IPS-18c (cell line): ENCODE measurements at regions not wholly inside any gene's neighbourhood (a gene's known extent, or its start where the extent isn't known, plus 50 kb on each side); places are given as distances from the start of the nearest gene placed in this dataset.

ENCODE experiments used
- H3K4me3 ChIP-seq: 2 replicates; pipeline ENCODE4 v1.7.0; 2013; ENCODE audit warnings: low read depth, mild to moderate bottlenecking, low read length, moderate library complexity; ENCODE audit not compliant: insufficient read depth
- H3K9me3 ChIP-seq: one replicate; pipeline ENCODE4 v1.6.1; 2013; ENCODE audit warnings: mild to moderate bottlenecking, low read length, moderate library complexity; ENCODE audit not compliant: control insufficient read depth, insufficient read depth

DNA sequence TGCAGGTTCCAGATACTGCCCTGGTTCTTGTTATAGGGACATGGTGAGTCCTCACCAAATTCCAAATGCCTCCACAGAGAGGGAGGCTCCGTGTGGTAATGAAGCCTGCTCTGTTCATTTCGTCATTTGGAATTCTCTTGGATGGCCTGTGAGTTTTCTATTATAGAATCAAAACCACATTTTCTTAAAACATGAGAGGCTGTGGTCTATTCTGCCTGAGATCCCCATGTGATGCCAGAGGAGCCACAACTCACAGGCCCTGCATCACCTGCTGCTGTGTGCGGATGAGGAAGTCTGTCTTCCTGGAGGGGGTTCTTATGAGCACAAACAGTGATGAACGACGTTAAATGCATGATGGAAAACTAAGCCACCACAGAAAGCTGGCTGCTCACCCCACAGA is 264.4 kb downstream of the UQCRFS1 start:
- Histone ChIP-seq H3K9me3 (no peaks in the 10 kb centered on the region), H3K4me3 (no peak overlapping the region)

DNA sequence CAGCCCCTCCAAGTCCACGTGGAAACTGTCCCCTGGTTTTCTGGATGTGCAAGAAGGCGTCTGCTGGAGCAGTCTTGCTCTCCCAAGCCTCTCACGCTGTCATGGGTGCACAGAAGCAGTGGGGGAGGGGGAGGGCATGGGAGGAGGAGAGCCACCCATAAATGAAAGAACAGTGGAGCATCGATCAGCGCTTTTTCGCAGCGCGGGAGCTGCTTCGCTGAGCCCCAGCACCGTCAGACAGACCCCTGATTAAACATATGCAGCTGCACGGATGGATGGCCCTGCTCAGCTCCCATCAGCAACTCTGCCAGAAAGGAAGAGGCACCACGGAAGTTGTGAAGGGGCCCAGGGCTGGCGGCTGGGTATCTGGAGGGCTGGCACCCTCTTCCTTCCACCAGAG is 264.9 kb downstream of the UQCRFS1 start:
- no peaks in the 10 kb centered on the region for H3K9me3 ChIP-seq
- H3K4me3 ChIP-seq, result no peak overlapping the region

DNA sequence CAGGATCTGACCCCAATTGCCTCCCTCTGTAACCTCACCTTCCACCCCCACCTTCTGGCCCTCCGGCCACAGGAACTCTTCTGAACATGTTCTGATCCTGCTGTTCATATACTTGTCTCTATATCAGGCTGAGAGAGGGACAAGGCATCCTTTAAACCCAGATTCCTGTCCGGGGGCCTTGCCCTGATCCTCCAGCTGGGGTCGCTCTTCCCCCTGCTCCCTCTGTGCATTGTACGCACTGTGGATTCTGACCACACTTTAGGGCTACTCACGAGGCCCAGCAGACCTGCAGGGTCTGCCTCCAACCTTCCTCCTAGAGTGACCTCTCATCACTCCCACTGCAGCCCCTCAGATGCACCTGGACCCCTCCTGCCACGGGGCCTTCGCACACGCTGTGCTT is 269.3 kb downstream of the UQCRFS1 start:
- H3K9me3 ChIP-seq, result no peaks in the 10 kb centered on the region
- no peak overlapping the region for H3K4me3 ChIP-seq

DNA sequence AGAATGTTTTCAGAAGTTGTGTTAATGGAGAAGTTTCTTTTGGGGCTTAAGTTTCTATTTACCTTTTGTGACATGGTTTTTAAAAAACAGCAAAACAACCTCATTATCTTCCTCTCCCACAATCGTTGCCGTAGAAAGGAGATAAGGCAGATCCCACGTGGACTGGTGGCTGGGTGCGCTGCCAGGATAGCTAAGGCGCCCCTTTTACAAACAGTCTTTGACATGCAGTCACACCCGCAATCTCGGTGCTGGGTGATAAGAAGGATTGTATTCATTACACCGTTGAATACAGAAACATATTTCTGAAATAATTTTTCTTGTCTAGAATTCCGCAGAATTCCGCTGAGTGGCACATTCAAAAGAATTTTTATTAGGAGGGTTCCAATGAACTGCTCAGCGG is 271.1 kb downstream of the UQCRFS1 start:
- H3K4me3 ChIP-seq, result no peak overlapping the region
- H3K9me3 ChIP-seq, result no peaks in the 10 kb centered on the region

DNA sequence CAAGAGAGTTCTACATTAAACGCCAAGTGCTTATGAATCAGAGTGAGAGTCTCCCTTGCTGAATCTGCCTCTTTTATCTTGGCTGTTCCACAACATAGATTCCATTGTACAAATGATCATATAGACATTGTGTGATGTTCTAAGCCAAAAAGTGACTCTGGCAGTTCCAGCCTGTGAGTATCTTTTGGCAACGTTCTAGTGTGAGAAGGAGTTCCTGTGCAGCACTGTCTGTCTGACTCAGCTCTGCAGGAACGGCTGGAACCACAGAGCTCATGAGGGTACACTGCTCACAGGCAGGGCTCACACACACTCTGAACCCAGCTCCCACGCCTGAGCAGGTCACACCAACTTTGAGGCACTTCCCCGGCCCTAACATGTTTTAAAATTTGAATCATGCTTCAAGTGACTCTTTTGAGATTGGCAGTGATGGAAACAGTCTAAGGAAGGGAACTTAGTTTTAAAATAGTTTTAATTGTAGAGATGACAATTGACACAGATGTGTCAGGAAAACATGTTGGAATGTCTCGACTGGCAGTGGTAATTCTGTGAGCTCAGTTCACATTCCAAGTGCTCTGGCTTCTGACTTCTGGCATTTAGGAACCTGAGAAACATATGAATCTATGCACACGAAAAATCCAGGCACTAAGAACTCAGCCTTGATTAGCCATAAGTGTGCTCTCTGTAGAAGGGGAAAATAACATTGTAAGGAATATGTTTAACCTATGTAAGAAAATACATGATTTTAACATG is 272.0 kb downstream of the UQCRFS1 start:
- no peaks in the 10 kb centered on the region for H3K9me3 ChIP-seq
- H3K4me3 ChIP-seq, result no peak overlapping the region

DNA sequence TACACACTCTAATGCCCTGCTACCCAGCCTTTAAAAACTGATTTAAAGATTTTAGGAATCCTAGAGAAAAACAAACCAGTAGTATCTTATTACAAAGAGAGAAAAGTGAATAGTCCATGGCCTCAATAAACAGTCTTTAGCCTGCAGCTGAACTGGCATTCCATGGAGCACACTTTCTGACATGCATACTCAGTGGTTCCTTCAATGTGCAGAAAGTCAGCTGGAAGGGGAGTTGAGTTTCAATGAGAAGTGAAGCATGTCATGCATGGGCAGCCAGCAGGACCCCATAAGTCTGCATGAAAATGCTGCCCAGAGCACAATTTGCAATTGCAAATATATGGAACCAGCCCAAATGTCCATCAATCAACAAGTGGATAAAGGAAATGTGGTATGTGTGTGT is 273.7 kb downstream of the UQCRFS1 start:
- H3K4me3 ChIP-seq, result no peak overlapping the region

DNA sequence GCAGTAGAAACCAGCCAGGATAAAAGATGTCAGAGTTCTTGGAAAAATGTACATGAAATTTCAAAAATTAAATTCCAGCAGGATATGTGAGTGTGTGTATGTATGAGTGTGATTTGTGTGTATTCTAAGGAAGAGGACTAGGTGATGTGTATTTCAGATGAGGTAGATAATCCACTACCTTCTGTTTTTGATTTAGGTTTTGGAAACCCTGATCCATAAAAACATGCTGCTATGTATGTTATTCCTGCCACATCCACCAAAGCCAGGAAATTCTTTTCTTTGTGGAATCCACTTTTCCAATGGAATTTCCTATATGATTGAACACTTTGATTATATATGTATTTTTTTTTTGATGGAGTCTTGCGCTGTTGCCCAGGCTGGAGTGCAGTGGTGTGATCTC is 276.9 kb downstream of the UQCRFS1 start:
- Histone ChIP-seq H3K9me3 (no peaks in the 10 kb centered on the region), H3K4me3 (no peak overlapping the region)

More for the DNA sequence above, 273.7 kb downstream of the UQCRFS1 start:
- H3K9me3 ChIP-seq, result no peaks in the 10 kb centered on the region

DNA sequence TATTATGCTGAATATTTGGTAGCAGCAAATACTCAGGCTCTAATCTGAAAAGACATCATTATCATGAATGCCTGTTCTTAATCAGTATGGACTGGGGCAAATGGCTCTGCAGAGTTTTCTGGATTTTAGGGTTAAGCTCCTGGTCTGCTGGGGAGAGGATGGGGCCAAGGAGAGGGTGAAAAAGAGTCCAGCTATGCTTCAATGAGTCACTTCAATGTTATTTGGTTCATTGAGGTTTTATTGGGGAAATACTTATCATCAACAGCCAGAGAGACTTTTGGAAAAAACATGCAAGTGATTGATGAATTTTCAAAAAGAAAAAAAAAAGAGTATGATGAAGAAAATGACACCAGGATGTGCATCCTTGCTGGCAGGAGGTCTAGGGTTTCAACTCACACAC is 278.3 kb downstream of the UQCRFS1 start:
- Histone ChIP-seq H3K4me3 (no peak overlapping the region), H3K9me3 (no peaks in the 10 kb centered on the region)

DNA sequence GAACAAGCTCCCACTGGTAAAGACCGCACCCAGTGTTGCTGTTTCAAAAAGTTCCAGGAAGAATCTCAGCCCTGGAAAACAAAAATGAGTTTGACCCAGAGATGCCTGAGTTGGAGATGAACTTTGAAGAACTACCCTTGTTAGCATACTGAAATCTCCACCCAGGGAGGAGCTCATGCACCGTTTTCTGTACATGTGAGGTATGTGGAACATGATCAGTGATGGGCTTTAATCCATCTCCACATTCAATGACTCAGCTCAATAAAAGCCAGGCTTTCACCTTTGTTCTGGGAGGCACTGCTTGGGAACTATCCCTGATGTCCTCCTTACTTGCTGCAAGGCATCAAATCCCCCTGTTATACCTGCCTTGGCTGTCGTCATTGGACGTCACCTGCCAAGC is 279.9 kb downstream of the UQCRFS1 start:
- Histone ChIP-seq H3K9me3 (no peaks in the 10 kb centered on the region), H3K4me3 (no peak overlapping the region)

DNA sequence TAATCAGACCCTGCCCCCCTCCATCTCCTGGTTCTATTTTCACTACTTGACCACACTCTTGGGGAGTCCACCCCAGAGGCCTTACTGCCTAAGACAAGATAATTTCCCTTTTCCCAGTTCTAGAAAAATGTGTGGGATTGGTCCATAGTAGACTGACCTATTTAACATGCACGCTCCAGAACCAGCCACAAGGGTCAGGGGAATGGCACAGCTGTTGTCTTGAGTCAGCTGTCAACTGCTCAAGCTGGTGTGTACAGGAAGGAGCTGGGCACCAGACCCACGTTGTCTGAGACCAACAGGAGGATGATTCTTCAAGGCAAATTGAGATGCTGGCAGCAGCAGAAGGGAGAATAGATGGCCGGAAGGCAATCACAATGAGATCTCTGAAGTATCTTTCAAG is 280.5 kb downstream of the UQCRFS1 start:
- no peak overlapping the region for H3K4me3 ChIP-seq
- no peaks in the 10 kb centered on the region for H3K9me3 ChIP-seq

DNA sequence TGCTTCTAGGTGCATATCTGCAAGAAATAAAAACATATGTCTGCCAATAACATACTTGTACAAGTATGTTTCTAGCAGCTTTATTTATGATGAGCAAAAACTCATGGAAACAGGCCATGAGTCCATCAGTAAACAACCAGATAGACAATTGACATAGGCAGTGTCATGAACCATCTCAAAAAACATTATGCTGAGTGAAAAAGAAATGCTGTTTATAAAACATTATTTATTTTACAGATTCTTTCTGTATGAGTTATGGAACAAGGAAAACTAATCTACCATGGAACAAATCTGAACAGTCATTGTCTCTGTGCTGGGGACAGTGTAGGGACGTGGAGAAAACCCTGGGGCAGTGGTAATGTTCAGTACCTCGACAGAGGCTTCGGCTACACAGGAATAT is 283.9 kb downstream of the UQCRFS1 start:
- Histone ChIP-seq H3K4me3 (no peak overlapping the region), H3K9me3 (no peaks in the 10 kb centered on the region)

DNA sequence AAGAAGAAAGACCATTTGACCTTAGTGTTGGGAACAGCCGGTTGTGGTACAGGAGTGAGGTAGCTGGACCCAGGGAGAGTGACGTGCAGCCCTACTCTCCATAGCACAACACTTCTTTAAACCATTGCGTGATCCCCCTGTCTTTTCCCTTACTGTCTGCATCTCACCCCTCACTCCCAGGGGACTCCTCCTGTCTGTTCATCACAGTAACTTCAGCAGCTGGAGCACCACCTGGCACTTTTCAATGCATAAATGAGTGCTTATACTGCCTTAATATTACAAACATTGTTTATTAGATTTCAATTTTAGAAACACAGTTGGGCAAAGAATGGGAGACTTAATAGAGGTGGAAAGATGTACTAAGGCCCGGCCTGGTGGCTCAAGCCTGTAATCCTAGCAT is 285.5 kb downstream of the UQCRFS1 start:
- H3K4me3 ChIP-seq, result no peak overlapping the region
- H3K9me3 ChIP-seq, result no peaks in the 10 kb centered on the region

DNA sequence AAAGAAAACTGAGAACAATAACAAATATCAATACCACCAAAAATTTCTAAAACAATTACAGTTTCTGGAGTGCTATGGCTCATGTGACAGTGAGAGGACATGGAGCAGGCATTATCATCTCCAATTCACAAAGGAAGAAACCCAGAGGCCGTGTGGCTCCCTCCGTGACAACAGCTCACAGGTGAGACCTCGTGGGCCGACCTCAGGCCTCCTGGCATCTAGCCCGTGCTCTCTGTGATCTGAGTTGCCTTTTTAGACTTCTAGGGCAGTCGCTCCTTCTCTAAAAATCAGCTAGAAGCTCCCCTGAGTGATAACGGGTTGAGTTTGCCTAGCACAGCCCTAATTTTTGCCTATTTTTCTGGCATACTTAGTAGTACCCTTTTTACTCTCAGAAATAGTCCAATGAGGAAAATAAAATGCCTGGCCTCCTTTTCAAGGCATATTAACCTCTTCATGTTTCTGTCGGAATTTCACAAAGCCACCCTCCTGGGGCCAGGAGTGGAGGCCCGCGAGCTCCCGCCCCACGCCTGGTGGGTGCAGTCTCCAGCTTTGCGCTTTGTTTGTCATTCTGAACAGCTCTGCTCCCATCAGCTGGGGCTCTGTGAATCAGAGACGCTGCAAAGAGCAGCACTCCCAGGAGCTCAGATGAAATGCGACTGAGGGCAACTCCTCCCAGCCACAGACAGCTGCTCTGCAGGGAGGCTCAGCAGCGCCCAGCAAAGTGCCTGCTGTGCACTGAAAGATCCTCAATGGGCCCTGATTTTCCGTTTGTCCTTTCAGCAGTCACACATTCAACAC is 292.5 kb downstream of the UQCRFS1 start:
- Histone ChIP-seq H3K4me3 (no peak overlapping the region), H3K9me3 (no peaks in the 10 kb centered on the region)

DNA sequence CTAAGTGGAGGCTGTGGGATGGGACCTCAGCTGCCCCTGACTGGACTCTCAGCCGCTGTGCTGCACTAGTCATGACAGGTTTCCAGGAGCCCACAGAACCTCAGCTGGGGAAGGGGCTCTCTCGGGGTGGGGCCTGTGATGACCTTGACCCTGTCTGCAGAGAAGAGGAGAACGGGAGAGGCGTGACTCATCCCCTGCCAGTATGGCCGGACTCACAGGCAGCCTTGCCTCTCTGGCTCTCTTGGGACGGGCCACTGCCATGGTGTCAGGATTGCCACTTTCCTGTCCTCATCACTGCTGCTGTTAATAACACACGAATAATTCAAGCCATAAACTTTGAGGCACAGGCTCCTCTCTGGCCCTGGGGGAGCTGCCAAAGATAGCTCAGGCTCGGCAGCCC is 295.3 kb downstream of the UQCRFS1 start:
- Histone ChIP-seq H3K4me3 (no peak overlapping the region), H3K9me3 (no peaks in the 10 kb centered on the region)

DNA sequence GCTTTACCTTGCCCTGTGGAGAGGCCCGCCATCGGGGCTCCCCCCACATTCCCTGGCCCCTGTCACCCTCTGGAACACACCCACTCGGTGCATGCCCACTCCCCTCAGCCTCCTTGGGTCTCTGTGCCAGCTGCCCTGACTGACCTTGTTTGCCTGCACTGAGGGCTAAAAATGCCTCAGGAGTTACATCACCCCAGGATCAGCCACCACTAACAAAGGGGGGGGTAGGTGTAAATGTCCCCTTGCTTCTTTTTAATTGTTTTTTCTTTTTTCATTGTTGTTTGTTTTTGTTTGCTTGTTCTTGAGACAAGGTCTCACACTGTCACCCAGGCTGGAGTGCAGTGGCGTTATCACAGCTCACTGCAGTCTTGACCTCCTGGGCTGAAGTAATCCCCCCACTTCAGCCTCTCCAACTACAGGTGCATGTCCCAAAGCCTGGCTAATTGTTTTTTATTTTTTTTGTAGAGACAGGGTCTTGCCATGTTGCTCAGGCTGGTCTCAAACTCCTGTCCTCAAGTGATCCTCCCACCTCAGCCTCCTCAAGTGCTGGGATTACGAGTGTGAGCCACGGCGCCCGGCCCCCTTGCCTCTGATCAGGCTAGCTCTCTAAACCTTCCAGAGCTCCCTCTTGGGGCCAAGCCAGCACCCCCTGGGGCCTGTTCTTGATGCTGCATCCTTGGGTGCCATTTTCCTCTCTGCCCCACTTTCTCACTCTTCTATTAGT is 297.1 kb downstream of the UQCRFS1 start:
- Histone ChIP-seq H3K9me3 (no peaks in the 10 kb centered on the region), H3K4me3 (no peak overlapping the region)

DNA sequence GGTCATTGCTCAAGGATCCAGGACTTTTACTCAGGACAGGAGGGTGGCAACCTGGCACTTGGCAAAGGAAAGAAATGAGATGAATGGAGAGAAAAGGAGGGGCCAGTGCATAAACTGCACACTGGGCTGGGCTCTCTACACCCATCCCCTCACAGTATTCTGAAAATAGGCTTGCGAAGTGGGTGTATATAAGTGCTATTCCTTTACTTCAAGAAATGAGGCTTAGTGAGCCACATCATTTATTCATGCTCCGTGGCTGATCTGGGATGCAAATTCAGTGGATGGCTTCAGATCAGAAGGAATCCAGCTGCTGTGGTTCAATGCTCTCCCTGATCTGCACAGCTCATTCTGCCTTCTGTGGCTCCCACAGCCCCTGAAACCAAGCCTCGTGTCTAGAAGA is 297.7 kb downstream of the UQCRFS1 start:
- no peak overlapping the region for H3K4me3 ChIP-seq
- no peaks in the 10 kb centered on the region for H3K9me3 ChIP-seq

DNA sequence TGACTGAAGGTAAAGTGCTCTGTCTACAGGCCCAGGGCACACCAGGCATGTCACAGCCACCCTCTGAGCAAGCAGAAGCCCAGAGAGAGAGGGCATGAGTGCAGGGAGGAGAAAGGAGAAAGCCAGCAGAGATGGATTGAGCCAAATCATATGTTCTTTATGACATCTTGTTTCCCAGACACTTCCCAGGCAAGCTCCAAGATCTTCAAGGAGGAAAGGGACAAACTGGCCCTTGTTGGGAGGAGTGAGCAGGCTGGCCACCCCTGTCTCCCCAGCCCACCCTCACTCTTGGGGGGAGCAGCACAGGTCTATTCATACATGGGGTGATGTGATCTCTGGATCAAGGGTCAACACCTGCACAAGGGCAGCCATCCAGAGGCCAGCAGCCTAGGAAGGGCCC is 298.8 kb downstream of the UQCRFS1 start:
- Histone ChIP-seq H3K9me3 (no peaks in the 10 kb centered on the region), H3K4me3 (no peak overlapping the region)

DNA sequence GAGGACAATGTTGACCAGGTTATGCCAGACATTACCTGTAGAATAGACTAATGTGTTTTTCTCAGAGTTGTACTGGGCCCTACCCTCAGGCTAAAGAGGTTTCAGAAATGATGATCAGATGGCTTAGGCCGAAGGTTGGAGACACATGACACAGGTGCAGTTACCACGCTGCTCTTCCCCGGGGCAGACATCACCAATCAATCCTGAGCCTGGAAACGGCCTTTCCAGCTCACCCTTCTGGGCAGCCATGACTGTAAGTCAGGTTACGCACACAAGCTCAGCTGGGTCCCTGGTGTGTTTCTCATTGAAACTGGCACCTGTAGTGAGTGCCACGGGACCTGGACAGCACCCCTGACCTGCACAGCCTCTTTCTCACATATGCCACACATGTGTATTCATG is 299.3 kb downstream of the UQCRFS1 start:
- Histone ChIP-seq H3K9me3 (no peaks in the 10 kb centered on the region), H3K4me3 (no peak overlapping the region)
